Fibroblast of skin of abdomen (primary cell): ENCODE measurements at regions not wholly inside any gene's neighbourhood (a gene's known extent, or its start where the extent isn't known, plus 50 kb on each side); places are given as distances from the start of the nearest gene placed in this dataset.
A peak's percentile ranks its signal among the peaks of the same experiment; 100 is the strongest.

Experiments
- DNase-seq: peaks from one replicate; pipeline ENCODE4 v3.0.0-alpha.2; 2013

DNA sequence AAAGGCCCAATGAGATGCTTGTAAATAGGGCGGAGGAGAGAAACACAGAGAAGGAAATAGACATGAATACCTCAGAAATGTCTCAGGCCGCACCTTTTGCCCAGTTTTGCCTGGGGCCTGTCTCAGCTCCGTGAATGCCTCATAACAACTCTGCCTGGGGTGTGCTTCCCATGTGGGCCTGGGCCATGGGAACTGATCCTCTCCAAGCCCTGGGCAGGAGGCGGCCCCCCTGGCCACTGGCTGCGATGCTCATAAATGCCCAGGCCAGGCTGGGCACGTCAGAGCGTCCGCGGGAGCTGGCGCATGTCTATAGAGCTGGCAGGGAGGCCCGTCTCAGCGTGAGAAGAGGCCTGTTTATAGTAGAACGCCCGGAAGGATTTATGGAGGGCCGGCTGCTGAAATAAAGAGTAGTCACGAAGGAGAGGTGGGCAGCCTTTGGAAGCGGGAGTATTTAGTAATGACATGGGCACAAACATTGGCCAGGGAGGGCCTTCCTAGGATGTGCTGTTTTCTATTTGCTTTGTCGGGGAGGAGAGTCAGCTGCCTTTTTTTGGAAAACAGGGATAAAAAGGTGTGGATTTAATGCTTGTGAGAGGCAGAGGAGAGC lies 85.9 kb upstream of the IGF1R start:
- DNase-seq, result no peak

DNA sequence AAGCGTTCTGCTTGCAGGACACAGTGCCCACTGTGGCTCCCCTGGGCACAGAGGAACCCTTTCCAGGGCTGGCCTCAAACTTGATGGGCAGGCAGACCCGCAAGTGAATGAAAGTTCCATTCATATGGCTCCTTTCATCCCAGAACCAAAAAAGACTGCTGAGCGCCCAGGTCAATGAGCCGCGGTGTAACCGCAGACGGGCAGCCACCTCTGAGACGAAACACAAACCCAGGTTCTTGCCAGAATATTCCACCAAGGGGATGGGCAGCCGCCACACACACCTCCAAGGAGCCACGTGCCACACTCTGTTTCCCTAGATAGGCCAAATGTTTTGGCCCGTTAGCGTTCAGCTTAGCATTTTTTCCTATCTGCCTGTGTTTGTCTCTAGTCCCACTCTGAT lies 82.8 kb upstream of the IGF1R start:
- no peak for DNase-seq

DNA sequence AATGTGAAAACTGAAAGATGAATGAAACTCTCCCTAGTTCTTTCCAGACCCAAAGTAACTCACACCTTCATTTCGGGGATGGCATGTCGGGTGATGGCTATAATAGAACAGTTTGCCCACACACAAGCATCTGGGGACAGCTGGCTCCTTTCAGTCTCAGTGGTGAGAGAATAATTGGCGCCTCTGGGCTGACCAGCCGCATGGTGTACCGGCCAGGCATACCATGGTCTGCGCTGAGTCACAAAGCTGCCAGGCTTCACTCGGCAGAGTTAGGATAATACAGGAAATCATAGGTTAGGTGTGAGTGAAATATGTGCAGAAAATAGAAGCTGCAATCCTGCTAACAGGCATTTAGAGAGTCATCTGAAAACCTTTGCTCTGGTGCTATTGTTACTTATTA lies 80.4 kb upstream of the IGF1R start:
- DNase-seq, result no peak

DNA sequence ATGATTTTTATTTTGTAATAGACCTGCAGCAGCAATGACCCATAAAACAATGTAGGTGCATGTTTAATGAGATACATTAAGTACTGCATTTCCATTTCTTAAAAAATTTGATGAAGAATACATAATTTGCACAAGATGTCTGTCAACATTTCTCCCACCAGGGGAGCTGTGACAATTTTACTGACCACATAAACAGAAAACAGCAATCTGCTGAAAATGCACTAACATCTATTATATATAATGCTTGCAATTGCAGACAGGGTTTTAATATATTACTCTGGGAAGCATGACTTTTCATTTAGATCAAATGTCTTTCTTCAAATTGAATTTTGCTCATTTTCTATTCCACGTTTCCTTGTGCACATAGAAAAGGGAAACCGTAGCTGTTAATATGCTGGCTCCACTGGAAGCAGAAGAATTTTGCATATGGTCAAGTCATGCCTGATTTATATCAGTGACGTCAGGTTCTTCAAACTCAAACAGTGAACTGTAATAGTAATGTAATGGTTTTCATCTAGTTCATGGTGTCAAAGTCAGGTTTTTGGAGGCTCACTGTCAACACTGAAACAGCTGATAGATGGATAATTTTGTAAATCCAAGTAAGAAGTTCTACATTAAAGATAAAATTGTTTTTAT lies 79.8 kb upstream of the IGF1R start:
- no peak for DNase-seq

- DNase-seq, result no peak
Observed at GRCh38 chr15:98570119-98570518, 78.2 kb upstream of the IGF1R start.

DNA sequence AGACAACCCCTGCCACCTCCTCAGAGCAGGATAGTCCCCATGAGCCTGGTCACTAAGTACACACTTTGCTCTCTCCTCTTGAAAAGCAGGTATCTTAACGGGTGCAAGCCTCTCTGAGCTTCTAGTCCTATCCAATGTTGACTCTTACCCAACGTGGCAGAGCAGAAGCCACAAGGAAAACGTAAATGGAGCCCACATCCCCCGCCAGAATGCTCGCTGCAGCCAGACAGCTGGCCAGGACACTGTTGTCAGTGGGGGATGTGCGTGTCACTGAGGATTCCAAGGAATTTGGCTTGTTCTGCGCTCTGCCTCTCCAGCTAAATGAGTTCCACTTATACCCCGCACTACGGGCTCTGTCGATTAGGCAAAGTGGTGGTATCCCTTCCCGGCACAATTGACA lies 67.8 kb upstream of the IGF1R start:
- peak; percentile 24 for DNase-seq

DNA sequence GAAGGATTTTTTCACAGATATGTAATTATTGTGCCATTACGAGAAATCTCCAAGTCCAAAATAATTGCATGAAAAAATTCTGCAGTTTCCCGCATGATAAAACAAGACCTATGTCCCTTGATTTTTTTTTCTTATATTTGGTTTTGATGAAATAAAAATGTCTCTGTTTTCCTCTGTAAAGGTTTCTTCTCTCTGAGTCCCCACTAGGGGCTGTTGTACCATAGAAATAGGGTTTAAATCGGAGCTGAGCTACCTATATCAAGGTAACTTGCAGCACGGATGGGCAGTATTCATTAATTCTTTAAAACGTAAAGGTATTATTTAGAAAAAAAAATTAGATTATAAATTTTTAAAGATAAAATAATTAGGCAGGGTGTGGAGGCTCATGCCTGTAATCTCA lies 66.6 kb upstream of the IGF1R start:
- DNase-seq, result no peak

DNA sequence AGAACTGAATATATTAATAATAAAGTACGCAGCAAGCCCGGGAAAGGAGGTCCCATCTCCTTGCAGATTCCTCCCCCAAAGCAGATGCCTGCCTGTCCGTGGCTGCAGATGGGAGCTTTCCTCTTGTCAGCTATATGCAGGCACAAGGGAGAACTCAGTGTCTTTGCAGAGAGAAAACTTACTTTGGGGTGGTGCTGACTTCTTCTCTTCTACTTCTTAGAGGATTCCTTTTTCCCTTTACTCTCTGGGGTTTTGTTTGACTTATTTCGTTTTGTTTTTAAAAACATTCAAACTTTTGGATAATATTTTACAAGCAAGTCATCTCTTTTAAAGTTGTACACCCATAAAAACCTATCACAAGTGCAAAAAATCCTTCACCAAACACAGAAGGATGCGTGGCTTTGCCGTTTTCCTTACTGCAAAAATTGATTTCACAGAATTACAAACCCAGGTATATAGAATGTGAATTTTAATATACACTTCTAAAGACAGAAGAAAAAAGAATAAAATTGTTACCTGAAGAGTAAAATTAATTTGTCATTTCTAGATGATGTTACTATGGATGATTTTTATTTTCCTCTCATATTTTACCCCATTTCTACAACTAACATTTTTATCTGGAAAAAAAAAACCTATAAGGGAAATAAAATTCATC lies 65.3 kb upstream of the IGF1R start:
- DNase-seq, result no peak

DNA sequence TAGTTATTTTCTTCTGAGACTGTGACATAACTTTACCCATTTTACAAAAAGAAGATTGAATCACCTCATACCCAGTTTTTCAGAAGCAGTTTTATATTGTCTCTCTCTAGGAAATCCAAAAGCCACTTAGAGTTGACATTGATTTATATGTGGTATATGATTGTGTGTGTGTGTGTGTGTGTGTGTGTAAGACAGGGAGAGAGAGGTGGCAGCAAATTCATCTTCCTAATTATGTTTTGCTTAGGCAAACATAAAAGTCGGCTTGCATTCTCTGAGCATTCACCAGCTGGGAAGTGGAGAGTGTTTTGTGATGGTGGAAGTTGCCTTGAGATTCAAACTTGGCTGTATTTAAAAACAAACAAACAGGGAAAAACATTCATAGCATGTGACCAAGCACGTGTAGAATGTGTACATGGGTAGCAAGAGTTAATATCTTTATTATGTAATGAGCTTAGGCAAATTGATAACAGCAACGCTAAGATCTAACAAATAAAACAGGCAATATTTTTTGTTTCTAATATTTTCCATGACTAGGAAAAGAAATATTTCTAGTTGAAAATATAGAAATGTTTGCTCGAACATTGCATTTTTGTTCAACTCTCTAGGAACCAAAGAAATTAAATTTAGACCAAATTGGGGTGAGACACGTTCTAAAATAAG lies 64.4 kb upstream of the IGF1R start:
- DNase-seq, result no peak

- no peak for DNase-seq
Observed at GRCh38 chr15:98586066-98586465, 62.3 kb upstream of the IGF1R start.

GRCh38 chr15:98592136-98592535 lies 56.2 kb upstream of the IGF1R start:
- DNase-seq, result no peak

- no peak for DNase-seq
Observed at GRCh38 chr15:98596131-98596530, 52.2 kb upstream of the IGF1R start.

DNA sequence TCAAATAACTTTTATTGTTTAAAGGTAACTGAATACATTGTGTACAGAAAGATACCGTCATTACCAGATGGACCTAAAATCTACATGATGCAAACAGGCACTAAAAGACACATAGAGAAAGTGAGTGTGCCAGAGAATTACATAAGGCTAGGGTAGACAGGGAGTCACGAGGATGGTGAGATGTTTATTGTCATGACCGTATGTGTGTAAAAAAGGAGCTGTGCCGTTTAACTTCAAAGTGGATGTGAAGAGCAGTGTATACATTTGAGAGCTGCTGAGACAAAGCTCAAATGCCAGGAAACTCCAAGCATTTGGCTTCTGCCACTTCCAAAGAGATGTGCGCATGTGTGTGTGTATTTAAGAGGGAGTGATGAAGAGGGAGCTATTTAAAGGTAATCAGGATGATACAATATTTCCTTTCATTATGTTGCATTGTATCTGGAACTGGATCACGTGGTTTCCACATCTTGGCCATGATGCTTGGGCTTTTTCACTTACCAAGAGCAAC lies 51.4 kb upstream of the IGF1R start:
- no peak for DNase-seq

DNA sequence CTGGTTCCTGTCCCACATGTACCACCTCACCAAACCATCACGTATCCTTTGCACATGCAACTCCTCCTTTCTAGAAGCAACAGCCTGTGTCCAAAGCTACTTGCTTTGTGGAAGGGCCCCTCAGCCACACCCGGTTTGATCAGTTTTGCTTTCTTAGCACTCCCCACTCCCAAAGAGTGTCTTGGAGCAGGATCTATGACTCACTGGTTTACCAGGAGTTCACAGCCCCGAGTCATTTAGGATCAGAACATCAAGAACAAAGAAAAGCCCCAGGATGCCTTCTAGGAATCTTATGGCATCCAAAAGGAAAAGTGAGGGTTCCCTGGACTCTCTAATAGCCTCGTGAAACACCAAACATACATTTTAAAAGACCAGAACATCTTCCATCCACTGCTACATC lies 50.7 kb upstream of the IGF1R start:
- no peak for DNase-seq
